ENCODE measurements at regions not wholly inside any gene's neighbourhood (a gene's known extent, or its start where the extent isn't known, plus 50 kb on each side); places are given as distances from the start of the nearest gene placed in this dataset.

- DNase-seq (ENCODE audit: low read depth in 3 of 3), result no peak
Measured at GRCh38 chr9:86893811-86894490, 53.4 kb downstream of the GAS1 start.

- DNase-seq (ENCODE audit: low read depth in 3 of 3), result no peak
Measured at GRCh38 chr9:86892576-86892975, 54.7 kb downstream of the GAS1 start.

- DNase-seq (ENCODE audit: low read depth in 3 of 3), result no peak
Measured at GRCh38 chr9:86891886-86892437, 55.3 kb downstream of the GAS1 start.

- no peak for DNase-seq (ENCODE audit: low read depth in 3 of 3)
Measured at GRCh38 chr9:86891091-86891490, 56.2 kb downstream of the GAS1 start.

GRCh38 chr9:86885232-86885631, 62.1 kb downstream of the GAS1 start:
- DNase-seq (ENCODE audit: low read depth in 3 of 3), result no peak

GRCh38 chr9:86876621-86877196, 70.6 kb downstream of the GAS1 start:
- no peak for DNase-seq (ENCODE audit: low read depth in 3 of 3)

- no peak for DNase-seq (ENCODE audit: low read depth in 3 of 3)
Measured at GRCh38 chr9:86868616-86869015, 78.7 kb downstream of the GAS1 start.

GRCh38 chr9:86867804-86868313, 79.4 kb downstream of the GAS1 start:
- DNase-seq (ENCODE audit: low read depth in 3 of 3), result no peak

- no peak for DNase-seq (ENCODE audit: low read depth in 3 of 3)
Measured at GRCh38 chr9:86865952-86866351, 81.4 kb downstream of the GAS1 start.

GRCh38 chr9:86860006-86860405, 87.3 kb downstream of the GAS1 start:
- no peak for DNase-seq (ENCODE audit: low read depth in 3 of 3)

- no peak for DNase-seq (ENCODE audit: low read depth in 3 of 3)
Measured at GRCh38 chr9:86859056-86859455, 88.2 kb downstream of the GAS1 start.

GRCh38 chr9:86858009-86858408, 89.3 kb downstream of the GAS1 start:
- DNase-seq (ENCODE audit: low read depth in 3 of 3), result no peak

- DNase-seq (ENCODE audit: low read depth in 3 of 3), result no peak
Measured at GRCh38 chr9:86856259-86856658, 91.0 kb downstream of the GAS1 start.

- DNase-seq (ENCODE audit: low read depth in 3 of 3), result no peak
Measured at GRCh38 chr9:86854898-86855523, 92.3 kb downstream of the GAS1 start.

GRCh38 chr9:86846656-86847055, 100.7 kb downstream of the GAS1 start:
- DNase-seq (ENCODE audit: low read depth in 3 of 3), result no peak

GRCh38 chr9:86843206-86843605, 104.1 kb downstream of the GAS1 start:
- DNase-seq (ENCODE audit: low read depth in 3 of 3), result no peak

- no peak for DNase-seq (ENCODE audit: low read depth in 3 of 3)
Measured at GRCh38 chr9:86842573-86842972, 104.7 kb downstream of the GAS1 start.

GRCh38 chr9:86839522-86839921, 107.8 kb downstream of the GAS1 start:
- no peak for DNase-seq (ENCODE audit: low read depth in 3 of 3)

GRCh38 chr9:86838519-86839497, 108.5 kb downstream of the GAS1 start:
- no peak for DNase-seq (ENCODE audit: low read depth in 3 of 3)

GRCh38 chr9:86837345-86837744, 110.0 kb downstream of the GAS1 start:
- DNase-seq (ENCODE audit: low read depth in 3 of 3), result no peak

- no peak for DNase-seq (ENCODE audit: low read depth in 3 of 3)
Measured at GRCh38 chr9:86836797-86837196, 110.5 kb downstream of the GAS1 start.

GRCh38 chr9:86836266-86836665, 111.0 kb downstream of the GAS1 start:
- no peak for DNase-seq (ENCODE audit: low read depth in 3 of 3)

Measured in stimulated activated CD4-positive, alpha-beta T cell treated with anti-CD3 and anti-CD28 coated beads, TNF-alpha, amount 100 ng/mL, for 24 hours (primary cell).